Psoas muscle (tissue), 7 donors: ENCODE measurements at regions not wholly inside any gene's neighbourhood (a gene's known extent, or its start where the extent isn't known, plus 50 kb on each side); places are given as distances from the start of the nearest gene placed in this dataset.

Source experiments
- ATAC-seq, 4 donors: fragments of 200-7000 bp; cut with Tn5 transposase; one replicate each; pipeline ENCODE4 v1.9.1; 2020; ENCODE audit warnings: moderate library complexity in 3 of 4, mild to moderate bottlenecking in 2 of 4
- DNase-seq, 2 donors: peaks; one replicate each; pipeline ENCODE4 v3.0.0-alpha.2; 2020
- H3K27ac ChIP-seq: fragments of 200-600 bp; one replicate; pipeline ENCODE4 v1.8.0; 2022
- H3K27me3 ChIP-seq, 3 donors: fragments of 200-600 bp in 1 of 3; one replicate each; pipeline versions ENCODE4 v1.6.1 to v1.8.0; 2013 to 2022; ENCODE audit warnings: low read length in 2 of 3, mild to moderate bottlenecking in 2 of 3, moderate library complexity in 1 of 3; ENCODE audit not compliant: insufficient read depth in 3 of 3
- H3K36me3 ChIP-seq, 2 donors: fragments of 200-600 bp in 1 of 2; one replicate each; pipeline versions ENCODE4 v1.6.1 to v1.8.0; 2013 to 2022; ENCODE audit warnings: low read depth in 1 of 2, mild to moderate bottlenecking in 1 of 2, moderate library complexity in 1 of 2; ENCODE audit not compliant: insufficient read depth in 1 of 2
- H3K4me1 ChIP-seq: fragments of 200-600 bp; one replicate; pipeline ENCODE4 v1.8.0; 2022
- H3K4me3 ChIP-seq: fragments of 200-600 bp; one replicate; pipeline ENCODE4 v1.8.0; 2022; ENCODE audit warnings: mild to moderate bottlenecking
- H3K9me3 ChIP-seq: fragments of 200-600 bp; one replicate; pipeline ENCODE4 v1.8.0; 2022
- CTCF ChIP-seq: fragments of 200-600 bp; IDR thresholded peaks from one replicate; pipeline ENCODE4 v1.8.0; 2022; ENCODE audit warnings: antibody characterized with exemption
- WGBS, 3 donors: extraction: QIAGEN DNeasy Blood & Tissue Kit; methylation state at CpG; one replicate each; pipeline versions ENCODE4 v1.1.6 to v1.1.7; 2013; 5-methylcytosine and 5-hydroxymethylcytosine counted together
- intact Hi-C, 2 donors: fragments of 100-400 bp; cut with DNase I; formaldehyde crosslinking; loops; one replicate each; pipeline versions ENCODE4 v1.11.0 to v1.14.2; 2022
- donor health status: healthy with polysubstance abuse.
- donor health status: DM: no; HTN: no; CAD: no; lungs with moderate emphysema.
- donor health status: Bipolar disorder and iron deficiency.
- donor health status: healthy.
- donor health status: DM: yes; HTN: yes; CAD: no.
- donor health status: DM: no; HTN: no; CAD: no.
- donor health status: DM: yes; HTN: yes; CAD: no.

DNA sequence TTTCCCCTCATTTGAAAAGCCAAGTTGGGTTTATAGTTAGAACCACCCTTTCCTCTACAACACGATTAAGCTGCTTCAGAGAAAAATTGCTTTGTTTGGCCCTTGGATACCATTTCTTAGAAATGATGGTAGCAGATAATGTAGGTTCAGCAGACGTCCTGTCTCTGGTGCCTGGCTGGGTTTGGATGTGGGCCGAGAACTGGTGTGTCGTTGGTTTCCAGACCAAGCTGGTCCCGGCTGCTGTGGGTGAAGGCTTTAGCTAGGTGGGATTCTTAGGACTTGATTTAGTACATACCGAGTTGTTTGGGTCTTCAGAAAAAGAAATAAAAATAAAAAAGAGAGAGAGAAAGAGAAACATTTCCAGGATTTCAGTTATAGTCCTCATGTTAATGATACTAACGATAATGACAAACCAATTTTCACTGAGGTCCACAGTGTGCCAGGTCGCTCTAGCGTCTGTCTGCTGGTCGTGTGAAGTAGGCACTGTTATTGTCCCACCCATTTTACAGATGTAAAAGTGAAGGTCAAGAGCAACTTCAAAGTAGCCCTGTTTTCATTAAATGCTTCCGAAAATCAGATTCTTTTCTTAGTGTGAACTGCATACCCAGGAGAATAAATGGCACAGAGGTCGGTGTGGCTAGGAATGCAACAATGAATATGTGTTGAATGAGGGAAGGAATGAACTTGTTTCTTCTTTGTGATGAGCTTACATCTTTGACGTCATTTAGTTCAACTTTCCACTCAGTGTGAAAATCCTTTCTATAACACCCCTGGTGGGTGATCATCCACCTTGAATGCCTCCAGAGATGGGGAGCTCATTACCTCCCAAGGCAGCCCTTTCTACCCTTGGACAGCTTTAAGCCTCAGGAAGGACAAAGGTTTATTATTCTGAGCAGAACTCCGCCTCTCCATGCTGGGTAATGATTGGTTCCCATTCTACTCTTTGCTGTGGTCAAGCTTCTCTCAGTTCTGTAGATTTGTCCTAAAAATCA, 115.9 kb downstream of the INHBB start:
- Histone ChIP-seq H3K36me3 (no peaks in the 10 kb centered on the region), H3K9me3 (peaks cover 8% of the 10 kb centered on the region), H3K4me3 (no peak overlapping the region), H3K4me1 (no peaks in the 10 kb centered on the region), H3K27ac (no peak overlapping the region), H3K27me3 (no peaks in the 10 kb centered on the region)
- intact Hi-C loops: no loop called here
- WGBS, 3 donors: 81 to 84% (median 83%) methylated on average over 14 of the region's 14 CpGs
- no peak for TF ChIP-seq CTCF
- ATAC-seq (no peak), DNase-seq (no peak)

GRCh38 chr2:120463527-120463926, 117.6 kb downstream of the INHBB start:
- Histone ChIP-seq H3K9me3 (peaks cover 1% of the 10 kb centered on the region), H3K4me3 (no peak overlapping the region), H3K4me1 (peaks cover 4% of the 10 kb centered on the region), H3K27ac (no peak overlapping the region), H3K27me3 (no peaks in the 10 kb centered on the region), H3K36me3 (no peaks in the 10 kb centered on the region)
- peak in 1 of 4 donors; percentile 10 for ATAC-seq
- no peak for DNase-seq
- no peak for TF ChIP-seq CTCF
- intact Hi-C loops: no loop called here
- 51 to 58% (median 52%) methylated on average over 12 of the region's 12 CpGs for WGBS, 3 donors

DNA sequence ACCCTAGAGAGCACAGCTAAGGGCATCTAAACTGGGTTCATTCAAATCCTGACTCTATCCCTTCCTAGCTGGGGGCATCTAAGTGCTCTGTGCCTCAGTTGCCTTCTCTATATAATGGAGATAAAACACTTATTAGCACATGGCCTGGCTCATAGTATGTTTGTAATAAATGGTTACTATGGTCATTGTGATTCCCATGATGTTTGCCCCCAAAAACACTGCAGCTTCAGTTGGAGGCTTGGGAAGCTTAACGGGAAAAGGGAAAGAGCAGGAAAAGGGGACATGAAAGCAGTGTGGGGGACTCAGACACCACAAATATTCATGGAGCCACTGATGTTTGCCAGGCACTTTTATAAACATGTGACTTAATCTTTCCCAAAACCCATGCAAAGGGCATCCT, 118.1 kb downstream of the INHBB start:
- no peak for ATAC-seq

GRCh38 chr2:120464448-120464931, 118.6 kb downstream of the INHBB start:
- intact Hi-C loops: no loop called here

More for the DNA sequence above, 118.1 kb downstream of the INHBB start:
- DNase-seq: no peak
- no peaks in the 10 kb centered on the region for H3K27me3 ChIP-seq
- peaks cover 9% of the 10 kb centered on the region for H3K4me1 ChIP-seq
- H3K36me3 ChIP-seq: no peaks in the 10 kb centered on the region
- WGBS, 3 donors: 50 to 71% (median 64%) methylated on average over 1 of the region's 1 CpG
- no peak overlapping the region for H3K4me3 ChIP-seq
- intact Hi-C loops: no loop called here
- H3K27ac ChIP-seq: no peak overlapping the region
- TF ChIP-seq CTCF: no peak
- H3K9me3 ChIP-seq: no peaks in the 10 kb centered on the region

More at GRCh38 chr2:120464448-120464931, 118.6 kb downstream of the INHBB start:
- Histone ChIP-seq H3K27me3 (no peaks in the 10 kb centered on the region), H3K4me3 (no peak overlapping the region), H3K9me3 (no peaks in the 10 kb centered on the region), H3K27ac (no peak overlapping the region), H3K4me1 (peaks cover 14% of the 10 kb centered on the region), H3K36me3 (no peaks in the 10 kb centered on the region)
- ATAC-seq: peak in 1 of 4 donors; percentile 12
- no peak for TF ChIP-seq CTCF
- no peak for DNase-seq
- 76 to 83% (median 77%) methylated on average over 12 of the region's 12 CpGs for WGBS, 3 donors
